B cell (primary cell): ENCODE measurements at regions not wholly inside any gene's neighbourhood (a gene's known extent, or its start where the extent isn't known, plus 50 kb on each side); places are given as distances from the start of the nearest gene placed in this dataset.

ENCODE experiments used
- ATAC-seq: fragments of 200-7000 bp; cut with Tn5 transposase; one replicate; pipeline ENCODE4 v1.10.0; 2021; ENCODE audit warnings: low read depth, mild to moderate bottlenecking, moderate number of reproducible peaks, moderate library complexity
- CTCF ChIA-PET: fragments of 350-600 bp; sonication (Branson Sonifier 250); formaldehyde crosslinking; loops from one replicate; lab custom pipeline; 2021; ENCODE audit warnings: antibody characterized with exemption, inconsistent platforms; lab: Charles Lee
- POLR2A ChIA-PET: fragments of 350-600 bp; sonication (Branson Sonifier 250); formaldehyde crosslinking; loops from one replicate; lab custom pipeline; 2021; ENCODE audit warnings: antibody characterized with exemption; lab: Charles Lee
- DNase-seq: peaks from one replicate; pipeline ENCODE4 v3.0.0; 2013
- H2AFZ ChIP-seq: 2 replicates; pipeline ENCODE4 v1.6.1; 2012; ENCODE audit warnings: mild to moderate bottlenecking, low read depth, low read length; ENCODE audit not compliant: insufficient read depth, poor library complexity, severe bottlenecking
- H3K27ac ChIP-seq, 2 donors: 1 replicate in 1 of 2; 2 replicates in 1 of 2; pipeline ENCODE4 v1.5.1; 2012 to 2013; ENCODE audit warnings: low read length in 2 of 2, mild to moderate bottlenecking in 2 of 2, moderate library complexity in 1 of 2
- H3K27me3 ChIP-seq, 4 experiments: fragments of 200-600 bp in 1 of 4; sonication (generic) in 1 of 4; replicated peaks in 1 of 4; 1 replicate in 2 of 4; 2 replicates in 2 of 4; pipeline versions ENCODE4 v1.6.1 to v1.7.0; 2013 to 2016; ENCODE audit warnings: low read length in 3 of 4, mild to moderate bottlenecking in 2 of 4, mixed read lengths in 1 of 4, moderate library complexity in 1 of 4; ENCODE audit not compliant: insufficient read depth in 4 of 4, control insufficient read depth in 3 of 4; ENCODE audit errors: control extremely low read depth in 1 of 4
- H3K36me3 ChIP-seq, 2 experiments: replicated peaks in 1 of 2; 1 replicate in 1 of 2; 2 replicates in 1 of 2; pipeline versions ENCODE4 v1.6.1 to v1.7.1; 2013; ENCODE audit warnings: low read length in 1 of 2; ENCODE audit not compliant: insufficient read depth in 2 of 2, control insufficient read depth in 1 of 2; ENCODE audit errors: control extremely low read depth in 1 of 2, extremely low read depth in 1 of 2
- H3K4me1 ChIP-seq, 2 donors: fragments of 200-600 bp in 1 of 2; sonication (generic) in 1 of 2; 1 replicate in 1 of 2; 2 replicates in 1 of 2; pipeline versions ENCODE4 v1.5.1 to v1.6.1; 2013 to 2017; ENCODE audit warnings: low read length in 2 of 2; ENCODE audit not compliant: control insufficient read depth in 2 of 2, insufficient read depth in 2 of 2
- H3K4me2 ChIP-seq: replicated peaks from 2 replicates; pipeline ENCODE3; 2012; ENCODE audit warnings: mild to moderate bottlenecking, low read depth, low read length; ENCODE audit not compliant: poor library complexity, severe bottlenecking
- H3K4me3 ChIP-seq, 5 experiments: fragments of 200-600 bp in 1 of 5; sonication (generic) in 1 of 5; 1 replicate in 3 of 5; 2 replicates in 2 of 5; pipeline versions ENCODE4 v1.5.1 to v1.7.0; 2011 to 2016; ENCODE audit warnings: low read length in 4 of 5, mild to moderate bottlenecking in 4 of 5, low read depth in 2 of 5, control low read depth in 1 of 5, moderate library complexity in 1 of 5; ENCODE audit not compliant: insufficient read depth in 1 of 5; ENCODE audit errors: control extremely low read depth in 1 of 5, extremely low read depth in 1 of 5
- H3K79me2 ChIP-seq: fragments of 200-600 bp; sonication (generic); one replicate; pipeline ENCODE4 v1.6.0; 2016; ENCODE audit warnings: low read length; ENCODE audit not compliant: control insufficient read depth, insufficient read depth
- H3K9ac ChIP-seq: fragments of 200-600 bp; sonication (generic); 2 replicates; pipeline ENCODE4 v1.6.1; 2017; ENCODE audit warnings: mild to moderate bottlenecking, low read length, moderate library complexity
- H3K9me3 ChIP-seq, 3 donors: one replicate each; pipeline versions ENCODE4 v1.6.1 to v1.7.1; 2013; ENCODE audit warnings: low read length in 2 of 3; ENCODE audit not compliant: control insufficient read depth in 2 of 3, insufficient read depth in 1 of 3; ENCODE audit errors: control extremely low read depth in 1 of 3
- H4K20me1 ChIP-seq: 2 replicates; pipeline ENCODE4 v1.6.0; 2012; ENCODE audit warnings: mild to moderate bottlenecking, low read length; ENCODE audit not compliant: insufficient read depth, control insufficient read depth, poor library complexity, severe bottlenecking
- H3K27ac Mint-ChIP-seq: one replicate; pipeline ENCODE4 v1.8.0; 2021; ENCODE audit warnings: mixed read lengths
- H3K27me3 Mint-ChIP-seq: one replicate; pipeline ENCODE4 v1.8.0; 2021; ENCODE audit warnings: mixed read lengths
- H3K4me1 Mint-ChIP-seq: one replicate; pipeline ENCODE4 v1.8.0; 2021; ENCODE audit warnings: mixed read lengths
- H3K4me3 Mint-ChIP-seq: one replicate; pipeline ENCODE4 v1.8.0; 2021; ENCODE audit warnings: mixed read lengths
- H3K9me3 Mint-ChIP-seq: one replicate; pipeline ENCODE4 v1.8.0; 2022; ENCODE audit warnings: mixed read lengths; ENCODE audit not compliant: insufficient read depth
- CTCF ChIP-seq: fragments of 200-600 bp; IDR thresholded peaks from one replicate; pipeline ENCODE4 v1.8.0; 2022; ENCODE audit warnings: antibody characterized with exemption, mild to moderate bottlenecking
- EZH2 ChIP-seq: IDR thresholded peaks from 2 replicates; pipeline ENCODE4 v1.6.1; 2012; ENCODE audit warnings: borderline replicate concordance, low read depth, mild to moderate bottlenecking, moderate library complexity, low read length; ENCODE audit not compliant: insufficient read depth, poor library complexity, severe bottlenecking
- WGBS: methylation state at CpG from one replicate; pipeline ENCODE4 v1.1.5; 2013; ENCODE audit warnings: missing lambda C conversion rate; ENCODE audit not compliant: insufficient coverage; 5-methylcytosine and 5-hydroxymethylcytosine counted together
- intact Hi-C: fragments of 100-400 bp; cut with micrococcal nuclease; formaldehyde crosslinking; loops from one replicate; pipeline ENCODE4 v1.10.0; 2022

GRCh38 chr16:64408699-64409098 lies 713.2 kb downstream of the CDH11 start:
- CTCF ChIA-PET = no interaction called here
- no peak for DNase-seq
- H2AFZ ChIP-seq = no peak overlapping the region

GRCh38 chr16:64406770-64407181 lies 715.1 kb downstream of the CDH11 start:
- no peaks in the 10 kb centered on the region for H3K27me3 ChIP-seq
- H3K36me3 ChIP-seq = no peaks in the 10 kb centered on the region
- no peak overlapping the region for H3K27ac ChIP-seq
- intact Hi-C loops = no loop called here
- H3K9me3 Mint-ChIP-seq = peaks cover 7% of the 10 kb centered on the region
- POLR2A ChIA-PET = no interaction called here
- WGBS = 46% methylated on average over 4 of the region's 4 CpGs
- ATAC-seq (no peak), DNase-seq (no peak)
- TF ChIP-seq EZH2 (no peak), CTCF (no peak)
- no peak overlapping the region for H2AFZ ChIP-seq
- no peak overlapping the region for H3K4me2 ChIP-seq
- H3K4me3 ChIP-seq = no peak overlapping the region
- no peaks in the 10 kb centered on the region for H3K4me1 ChIP-seq
- H4K20me1 ChIP-seq = no peaks in the 10 kb centered on the region
- H3K4me3 Mint-ChIP-seq = no peak overlapping the region
- H3K4me1 Mint-ChIP-seq = no peaks in the 10 kb centered on the region
- H3K9ac ChIP-seq = no peak overlapping the region
- CTCF ChIA-PET = no interaction called here
- no peak overlapping the region for H3K27ac Mint-ChIP-seq
- H3K27me3 Mint-ChIP-seq = no peaks in the 10 kb centered on the region
- H3K9me3 ChIP-seq = no peaks in the 10 kb centered on the region
- H3K79me2 ChIP-seq = no peaks in the 10 kb centered on the region

More at GRCh38 chr16:64408699-64409098, 713.2 kb downstream of the CDH11 start:
- ATAC-seq = no peak
- H3K79me2 ChIP-seq = no peaks in the 10 kb centered on the region
- intact Hi-C loops = no loop called here
- no peak for TF ChIP-seq EZH2
- no peak for TF ChIP-seq CTCF
- Mint-ChIP-seq H3K27ac (no peak overlapping the region), H3K27me3 (no peaks in the 10 kb centered on the region), H3K4me1 (no peaks in the 10 kb centered on the region), H3K4me3 (no peak overlapping the region), H3K9me3 (peaks cover 4% of the 10 kb centered on the region)
- no peak overlapping the region for H3K4me2 ChIP-seq
- 57% methylated on average over 1 of the region's 1 CpG for WGBS
- H3K27ac ChIP-seq = no peak overlapping the region
- no peaks in the 10 kb centered on the region for H3K4me1 ChIP-seq
- H3K36me3 ChIP-seq = no peaks in the 10 kb centered on the region
- H3K9me3 ChIP-seq = no peaks in the 10 kb centered on the region
- H3K4me3 ChIP-seq = no peak overlapping the region
- POLR2A ChIA-PET = no interaction called here
- H4K20me1 ChIP-seq = no peaks in the 10 kb centered on the region
- H3K9ac ChIP-seq = no peak overlapping the region
- no peaks in the 10 kb centered on the region for H3K27me3 ChIP-seq
